SK-MEL-5 (cell line): ENCODE measurements at regions not wholly inside any gene's neighbourhood (a gene's known extent, or its start where the extent isn't known, plus 50 kb on each side); places are given as distances from the start of the nearest gene placed in this dataset.

Experiments used
- DNase-seq: peaks from one replicate; pipeline ENCODE4 v3.0.0-alpha.2; 2016; ENCODE audit warnings: low read depth, low spot score
- in situ Hi-C: cut with HindIII; loops from 2 replicates; pipeline ENCODE4 v1.10.0; 2016; ENCODE audit warnings: low sequenced_read_pairs, high pct_unique_total_duplicates, low pct_unique_long_range_greater_than_20kb

GRCh38 chr9:121567500-121568342, 68.1 kb upstream of the GGTA1 start:
- peak; percentile 34 for DNase-seq
- in situ Hi-C loops, result no loop called here

GRCh38 chr9:121568343-121569265, 69.0 kb upstream of the GGTA1 start:
- in situ Hi-C loops, result no loop called here
- DNase-seq, result peak; percentile 93

- in situ Hi-C loops, result no loop called here
- no peak for DNase-seq
These were observed 69.6 kb upstream of the GGTA1 start for GRCh38 chr9:121569266-121569648.

- in situ Hi-C loops, result no loop called here
- DNase-seq, result no peak
These were observed 72.9 kb upstream of the GGTA1 start for GRCh38 chr9:121572581-121572980.

GRCh38 chr9:121573717-121574485, 74.3 kb upstream of the GGTA1 start:
- in situ Hi-C loops, result no loop called here
- DNase-seq, result no peak

- no peak for DNase-seq
- in situ Hi-C loops, result no loop called here
These were observed 75.3 kb upstream of the GGTA1 start for GRCh38 chr9:121574774-121575519.

- in situ Hi-C loops, result no loop called here
- DNase-seq, result peak; percentile 39
These were observed 75.0 kb upstream of the DAB2IP start for GRCh38 chr9:121576281-121577075.

GRCh38 chr9:121577166-121577565, 74.3 kb upstream of the DAB2IP start:
- in situ Hi-C loops, result no loop called here
- no peak for DNase-seq

- no peak for DNase-seq
- in situ Hi-C loops, result no loop called here
These were observed 73.9 kb upstream of the DAB2IP start for GRCh38 chr9:121577572-121577971.

- in situ Hi-C loops, result no loop called here
- DNase-seq, result peak; percentile 65
These were observed 69.4 kb upstream of the DAB2IP start for GRCh38 chr9:121581786-121582600.

- DNase-seq, result no peak
- in situ Hi-C loops, result no loop called here
These were observed 68.8 kb upstream of the DAB2IP start for GRCh38 chr9:121582641-121583040.

- in situ Hi-C loops, result no loop called here
- DNase-seq, result no peak
These were observed 67.0 kb upstream of the DAB2IP start for GRCh38 chr9:121584421-121584820.

GRCh38 chr9:121587863-121588262, 63.6 kb upstream of the DAB2IP start:
- no peak for DNase-seq
- in situ Hi-C loops, result no loop called here

GRCh38 chr9:121589986-121590385, 61.4 kb upstream of the DAB2IP start:
- in situ Hi-C loops, result no loop called here
- no peak for DNase-seq

GRCh38 chr9:121592265-121592664, 59.2 kb upstream of the DAB2IP start:
- DNase-seq, result no peak
- in situ Hi-C loops, result no loop called here

- DNase-seq, result no peak
- in situ Hi-C loops, result no loop called here
These were observed 58.4 kb upstream of the DAB2IP start for GRCh38 chr9:121593066-121593465.
